ENCODE measurements at regions not wholly inside any gene's neighbourhood (a gene's known extent, or its start where the extent isn't known, plus 50 kb on each side); places are given as distances from the start of the nearest gene placed in this dataset.

- H3K27me3 ChIP-seq (ENCODE audit: control insufficient read depth in 3 of 3, insufficient read depth in 3 of 3, low read depth in 1 of 3, low read length in 3 of 3): no peaks in the 10 kb centered on the region
- no peaks in the 10 kb centered on the region for H3K79me1 ChIP-seq (ENCODE audit: low read depth, low read length)
- no peak overlapping the region for H3K27ac ChIP-seq (replicated peaks; ENCODE audit: low read length)
- peaks cover 0 to 2% of the 10 kb centered on the region in 2 donors for H3K36me3 ChIP-seq (replicated peaks in 1 of 2; ENCODE audit: control insufficient read depth in 2 of 2, insufficient read depth in 2 of 2, low read length in 2 of 2)
- no peak overlapping the region for H2BK120ac ChIP-seq (ENCODE audit: low read depth, low read length)
- H3K9ac ChIP-seq (ENCODE audit: low read depth, low read length, poor library complexity): no peak overlapping the region
- H4K8ac ChIP-seq (ENCODE audit: low read depth, low read length): no peak overlapping the region
- H3K4me1 ChIP-seq (ENCODE audit: control insufficient read depth in 2 of 2, insufficient read depth in 1 of 2, low read depth in 1 of 2, low read length in 2 of 2): no peaks in the 10 kb centered on the region
- H3K18ac ChIP-seq (ENCODE audit: low read length): no peak overlapping the region
- WGBS, 2 donors (ENCODE audit: extremely low coverage in 2 of 2, insufficient read length in 2 of 2, insufficient replicate concordance in 1 of 2): no CpG with 5 or more reads among the region's 5 CpGs
- H2BK15ac ChIP-seq (ENCODE audit: low read length): no peak overlapping the region
- no peak overlapping the region for H4K91ac ChIP-seq (ENCODE audit: low read depth, low read length, poor library complexity)
- no peak overlapping the region for H2BK5ac ChIP-seq (ENCODE audit: low read length)
- H3K9me3 ChIP-seq (replicated peaks in 1 of 2; ENCODE audit: control insufficient read depth in 2 of 2, insufficient read depth in 1 of 2, low read depth in 1 of 2, low read length in 2 of 2): peaks cover 0 to 4% of the 10 kb centered on the region in 2 donors
- H2BK12ac ChIP-seq (ENCODE audit: low read length): no peak overlapping the region
- no peak for DNase-seq (ENCODE audit: low spot score)
- no peak overlapping the region for H3K4me2 ChIP-seq (ENCODE audit: insufficient read depth, low read length, poor library complexity, severe bottlenecking)
- H3K23ac ChIP-seq (ENCODE audit: low read depth, low read length, poor library complexity): no peak overlapping the region
- no peak overlapping the region for H2AK5ac ChIP-seq (ENCODE audit: low read depth, low read length)
- no peak overlapping the region for H2AFZ ChIP-seq (ENCODE audit: low read length)
- H3K14ac ChIP-seq (ENCODE audit: low read length): no peak overlapping the region
- H3K4ac ChIP-seq (ENCODE audit: low read length): no peak overlapping the region
- no peak overlapping the region for H3K4me3 ChIP-seq (ENCODE audit: low read length in 2 of 2)
These were observed 439.7 kb upstream of the FRG1 start for GRCh38 chr4:189500970-189501369.

- no peak overlapping the region for H2AFZ ChIP-seq (ENCODE audit: low read length)
- no peak overlapping the region for H2BK15ac ChIP-seq (ENCODE audit: low read length)
- no peaks in the 10 kb centered on the region for H3K27me3 ChIP-seq (ENCODE audit: control insufficient read depth in 3 of 3, insufficient read depth in 3 of 3, low read depth in 1 of 3, low read length in 3 of 3)
- no peak overlapping the region for H4K8ac ChIP-seq (ENCODE audit: low read depth, low read length)
- H3K4me2 ChIP-seq (ENCODE audit: insufficient read depth, low read length, poor library complexity, severe bottlenecking): no peak overlapping the region
- H3K36me3 ChIP-seq (replicated peaks in 1 of 2; ENCODE audit: control insufficient read depth in 2 of 2, insufficient read depth in 2 of 2, low read length in 2 of 2): peaks cover 0 to 2% of the 10 kb centered on the region in 2 donors
- DNase-seq (ENCODE audit: low spot score): no peak
- H3K4me1 ChIP-seq (ENCODE audit: control insufficient read depth in 2 of 2, insufficient read depth in 1 of 2, low read depth in 1 of 2, low read length in 2 of 2): no peaks in the 10 kb centered on the region
- H2BK5ac ChIP-seq (ENCODE audit: low read length): no peak overlapping the region
- H2BK120ac ChIP-seq (ENCODE audit: low read depth, low read length): no peak overlapping the region
- no peak overlapping the region for H3K4me3 ChIP-seq (ENCODE audit: low read length in 2 of 2)
- no peak overlapping the region for H3K4ac ChIP-seq (ENCODE audit: low read length)
- H3K27ac ChIP-seq (replicated peaks; ENCODE audit: low read length): no peak overlapping the region
- H3K9ac ChIP-seq (ENCODE audit: low read depth, low read length, poor library complexity): no peak overlapping the region
- H3K14ac ChIP-seq (ENCODE audit: low read length): no peak overlapping the region
- no CpG with 5 or more reads among the region's 12 CpGs for WGBS, 2 donors (ENCODE audit: extremely low coverage in 2 of 2, insufficient read length in 2 of 2, insufficient replicate concordance in 1 of 2)
- no peak overlapping the region for H3K23ac ChIP-seq (ENCODE audit: low read depth, low read length, poor library complexity)
- no peaks in the 10 kb centered on the region for H3K79me1 ChIP-seq (ENCODE audit: low read depth, low read length)
- H3K18ac ChIP-seq (ENCODE audit: low read length): no peak overlapping the region
- H2AK5ac ChIP-seq (ENCODE audit: low read depth, low read length): no peak overlapping the region
- no peak overlapping the region for H2BK12ac ChIP-seq (ENCODE audit: low read length)
- peaks cover 0 to 4% of the 10 kb centered on the region in 2 donors for H3K9me3 ChIP-seq (replicated peaks in 1 of 2; ENCODE audit: control insufficient read depth in 2 of 2, insufficient read depth in 1 of 2, low read depth in 1 of 2, low read length in 2 of 2)
- no peak overlapping the region for H4K91ac ChIP-seq (ENCODE audit: low read depth, low read length, poor library complexity)
These were observed 437.7 kb upstream of the FRG1 start for GRCh38 chr4:189502841-189503435.

GRCh38 chr4:189504220-189504619 is 436.5 kb upstream of the FRG1 start:
- Histone ChIP-seq H3K27ac (replicated peaks; ENCODE audit: low read length) (no peak overlapping the region), H4K91ac (ENCODE audit: low read depth, low read length, poor library complexity) (no peak overlapping the region), H4K8ac (ENCODE audit: low read depth, low read length) (no peak overlapping the region), H3K9me3 (replicated peaks in 1 of 2; ENCODE audit: control insufficient read depth in 2 of 2, insufficient read depth in 1 of 2, low read depth in 1 of 2, low read length in 2 of 2) (peaks cover 0 to 4% of the 10 kb centered on the region in 2 donors), H3K4ac (ENCODE audit: low read length) (no peak overlapping the region), H2BK15ac (ENCODE audit: low read length) (no peak overlapping the region), H3K4me3 (ENCODE audit: low read length in 2 of 2) (no peak overlapping the region), H3K9ac (ENCODE audit: low read depth, low read length, poor library complexity) (no peak overlapping the region), H3K23ac (ENCODE audit: low read depth, low read length, poor library complexity) (no peak overlapping the region), H2AFZ (ENCODE audit: low read length) (no peak overlapping the region), H3K79me1 (ENCODE audit: low read depth, low read length) (no peaks in the 10 kb centered on the region), H3K14ac (ENCODE audit: low read length) (no peak overlapping the region), H2BK120ac (ENCODE audit: low read depth, low read length) (no peak overlapping the region), H2BK12ac (ENCODE audit: low read length) (no peak overlapping the region), H2BK5ac (ENCODE audit: low read length) (no peak overlapping the region), H3K18ac (ENCODE audit: low read length) (no peak overlapping the region), H3K36me3 (replicated peaks in 1 of 2; ENCODE audit: control insufficient read depth in 2 of 2, insufficient read depth in 2 of 2, low read length in 2 of 2) (peaks cover 0 to 2% of the 10 kb centered on the region in 2 donors), H3K27me3 (ENCODE audit: control insufficient read depth in 3 of 3, insufficient read depth in 3 of 3, low read depth in 1 of 3, low read length in 3 of 3) (no peaks in the 10 kb centered on the region), H3K4me2 (ENCODE audit: insufficient read depth, low read length, poor library complexity, severe bottlenecking) (no peak overlapping the region), H3K4me1 (ENCODE audit: control insufficient read depth in 2 of 2, insufficient read depth in 1 of 2, low read depth in 1 of 2, low read length in 2 of 2) (no peaks in the 10 kb centered on the region), H2AK5ac (ENCODE audit: low read depth, low read length) (no peak overlapping the region)
- DNase-seq (ENCODE audit: low spot score): no peak
- WGBS, 2 donors (ENCODE audit: extremely low coverage in 2 of 2, insufficient read length in 2 of 2, insufficient replicate concordance in 1 of 2): no CpG with 5 or more reads among the region's 2 CpGs

GRCh38 chr4:189505380-189505779 is 435.3 kb upstream of the FRG1 start:
- Histone ChIP-seq H2BK12ac (ENCODE audit: low read length) (no peak overlapping the region), H3K4ac (ENCODE audit: low read length) (no peak overlapping the region), H3K18ac (ENCODE audit: low read length) (no peak overlapping the region), H3K9ac (ENCODE audit: low read depth, low read length, poor library complexity) (peak overlapping the region; percentile 46), H2BK5ac (ENCODE audit: low read length) (no peak overlapping the region), H2AFZ (ENCODE audit: low read length) (no peak overlapping the region), H4K8ac (ENCODE audit: low read depth, low read length) (no peak overlapping the region), H2AK5ac (ENCODE audit: low read depth, low read length) (no peak overlapping the region), H3K4me2 (ENCODE audit: insufficient read depth, low read length, poor library complexity, severe bottlenecking) (no peak overlapping the region), H2BK15ac (ENCODE audit: low read length) (no peak overlapping the region), H3K79me1 (ENCODE audit: low read depth, low read length) (no peaks in the 10 kb centered on the region), H3K36me3 (replicated peaks in 1 of 2; ENCODE audit: control insufficient read depth in 2 of 2, insufficient read depth in 2 of 2, low read length in 2 of 2) (peaks cover 0 to 2% of the 10 kb centered on the region in 2 donors), H3K4me3 (ENCODE audit: low read length in 2 of 2) (peak overlapping the region in 1 of 2 donors; percentile 51), H4K91ac (ENCODE audit: low read depth, low read length, poor library complexity) (no peak overlapping the region), H3K23ac (ENCODE audit: low read depth, low read length, poor library complexity) (no peak overlapping the region), H3K9me3 (replicated peaks in 1 of 2; ENCODE audit: control insufficient read depth in 2 of 2, insufficient read depth in 1 of 2, low read depth in 1 of 2, low read length in 2 of 2) (peaks cover 0 to 4% of the 10 kb centered on the region in 2 donors), H3K4me1 (ENCODE audit: control insufficient read depth in 2 of 2, insufficient read depth in 1 of 2, low read depth in 1 of 2, low read length in 2 of 2) (no peaks in the 10 kb centered on the region), H2BK120ac (ENCODE audit: low read depth, low read length) (no peak overlapping the region), H3K27ac (replicated peaks; ENCODE audit: low read length) (no peak overlapping the region), H3K14ac (ENCODE audit: low read length) (no peak overlapping the region), H3K27me3 (ENCODE audit: control insufficient read depth in 3 of 3, insufficient read depth in 3 of 3, low read depth in 1 of 3, low read length in 3 of 3) (no peaks in the 10 kb centered on the region)
- 100% methylated on average over 2 of the region's 3 CpGs; no CpG with 5 or more reads in 1 of the 2 donors for WGBS, 2 donors (ENCODE audit: extremely low coverage in 2 of 2, insufficient read length in 2 of 2, insufficient replicate concordance in 1 of 2)
- no peak for DNase-seq (ENCODE audit: low spot score)

Measured in neuronal stem cell (in vitro differentiated cells).